PC-9 (cell line): ENCODE measurements at regions not wholly inside any gene's neighbourhood (a gene's known extent, or its start where the extent isn't known, plus 50 kb on each side); places are given as distances from the start of the nearest gene placed in this dataset.

Source experiments
- BruUV-seq: library from RNA; stranded (reverse); fragments of 400-500 nt; replicated peaks from 2 replicates; lab custom pipeline; 2021; lab: Mats Ljungman, UMichigan
- CTCF ChIA-PET: fragments of 300-600 bp; sonication (Branson Sonifier 250); formaldehyde crosslinking; loops from one replicate; lab custom pipeline; 2022; ENCODE audit warnings: antibody characterized with exemption; lab: Charles Lee
- POLR2A ChIA-PET: fragments of 300-600 bp; sonication (Branson Sonifier 250); formaldehyde crosslinking; loops from one replicate; lab custom pipeline; 2022; ENCODE audit warnings: antibody characterized with exemption; ENCODE audit not compliant: unreplicated experiment; lab: Charles Lee
- DNase-seq, 2 experiments: peaks; one replicate each; pipeline versions ENCODE4 v3.0.0 to v3.0.0-alpha.2; 2015 to 2022; ENCODE audit warnings: mixed read lengths in 1 of 2
- H2AFZ ChIP-seq: fragments of 200-600 bp; sonication (generic); 2 replicates; pipeline ENCODE4 v1.8.1; 2017; ENCODE audit warnings: antibody characterized with exemption
- H3F3A ChIP-seq: fragments of 200-600 bp; sonication (generic); 2 replicates; pipeline ENCODE4 v1.8.1; 2017; ENCODE audit warnings: antibody characterized with exemption, mild to moderate bottlenecking, low read depth; ENCODE audit not compliant: insufficient read depth
- H3K27ac ChIP-seq: fragments of 200-600 bp; sonication (generic); 2 replicates; pipeline ENCODE4 v1.6.1; 2016; ENCODE audit warnings: mixed run types
- H3K27me3 ChIP-seq: fragments of 200-600 bp; sonication (generic); 2 replicates; pipeline ENCODE4 v1.6.1; 2016; ENCODE audit warnings: low read depth, mixed run types; ENCODE audit not compliant: insufficient read depth
- H3K36me3 ChIP-seq: fragments of 200-600 bp; sonication (generic); 2 replicates; pipeline ENCODE4 v1.6.1; 2016; ENCODE audit warnings: low read depth, mixed run types
- H3K4me1 ChIP-seq: fragments of 200-600 bp; sonication (generic); replicated peaks from 2 replicates; pipeline ENCODE4 v1.6.1; 2016; ENCODE audit warnings: mixed run types; ENCODE audit not compliant: insufficient read depth
- H3K4me2 ChIP-seq: fragments of 200-600 bp; sonication (generic); 2 replicates; pipeline ENCODE4 v1.6.1; 2017; ENCODE audit warnings: mixed run types
- H3K4me3 ChIP-seq: fragments of 200-600 bp; sonication (generic); 2 replicates; pipeline ENCODE4 v1.6.1; 2016; ENCODE audit warnings: mixed run types
- H3K79me2 ChIP-seq: fragments of 200-600 bp; sonication (generic); 2 replicates; pipeline ENCODE4 v1.6.1; 2017; ENCODE audit warnings: low read depth, mixed run types
- H3K9me2 ChIP-seq: fragments of 200-600 bp; sonication (generic); 2 replicates; pipeline ENCODE4 v1.8.1; 2017; ENCODE audit warnings: mild to moderate bottlenecking; ENCODE audit not compliant: insufficient read depth
- H3K9me3 ChIP-seq: fragments of 200-600 bp; sonication (generic); 2 replicates; pipeline ENCODE4 v1.8.1; 2016; ENCODE audit warnings: low read depth; ENCODE audit not compliant: insufficient read depth
- H4K20me1 ChIP-seq: fragments of 200-600 bp; sonication (generic); 2 replicates; pipeline ENCODE4 v1.8.1; 2017; ENCODE audit not compliant: insufficient read depth
- CTCF ChIP-seq: fragments of 200-600 bp; sonication (generic); conservative IDR thresholded peaks from 2 replicates; pipeline ENCODE4 v1.6.1; 2017; ENCODE audit warnings: mixed run types, antibody characterized with exemption, mild to moderate bottlenecking, moderate library complexity
- EZH2 ChIP-seq: fragments of 200-600 bp; sonication (generic); IDR thresholded peaks from 2 replicates; pipeline ENCODE4 v1.8.0; 2017; ENCODE audit warnings: antibody characterized with exemption, low read depth
- intact Hi-C: fragments of 100-400 bp; cut with micrococcal nuclease; formaldehyde crosslinking; loops from one replicate; pipeline ENCODE4 v1.10.0; 2022; ENCODE audit not compliant: unreplicated experiment

GRCh38 chr2:114089636-114090319, 199.9 kb downstream of the ACTR3 start:
- POLR2A ChIA-PET, result no interaction called here
- CTCF ChIA-PET, result no interaction called here
- Histone ChIP-seq H4K20me1 (no peaks in the 10 kb centered on the region), H3K36me3 (no peaks in the 10 kb centered on the region), H3F3A (no peaks in the 10 kb centered on the region), H2AFZ (no peak overlapping the region), H3K27ac (no peak overlapping the region), H3K27me3 (peaks cover 26% of the 10 kb centered on the region; the same call in 1 of the 2 replicates), H3K4me3 (no peak overlapping the region), H3K4me2 (no peak overlapping the region), H3K4me1 (no peaks in the 10 kb centered on the region), H3K9me3 (no peaks in the 10 kb centered on the region), H3K9me2 (no peaks in the 10 kb centered on the region), H3K79me2 (no peaks in the 10 kb centered on the region)
- BruUV-seq, result no TSS peak
- no peak for DNase-seq
- no peak for TF ChIP-seq EZH2
- TF ChIP-seq CTCF, result no peak
- intact Hi-C loops, result no loop called here

- intact Hi-C loops, result no loop called here
- H3K79me2 ChIP-seq, result no peaks in the 10 kb centered on the region
- H3F3A ChIP-seq, result no peaks in the 10 kb centered on the region
- H3K4me1 ChIP-seq, result no peaks in the 10 kb centered on the region
- no peaks in the 10 kb centered on the region for H3K9me2 ChIP-seq
- H3K27ac ChIP-seq, result no peak overlapping the region
- H3K4me3 ChIP-seq, result no peak overlapping the region
- BruUV-seq, result no TSS peak
- H3K36me3 ChIP-seq, result no peaks in the 10 kb centered on the region
- no peak for DNase-seq
- no peaks in the 10 kb centered on the region for H4K20me1 ChIP-seq
- H3K4me2 ChIP-seq, result no peak overlapping the region
- peaks cover 21% of the 10 kb centered on the region; the same call in 1 of the 2 replicates for H3K27me3 ChIP-seq
- ChIA-PET CTCF (no interaction called here), POLR2A (no interaction called here)
- no peaks in the 10 kb centered on the region for H3K9me3 ChIP-seq
- no peak for TF ChIP-seq CTCF
- TF ChIP-seq EZH2, result no peak
- no peak overlapping the region for H2AFZ ChIP-seq
Observed at GRCh38 chr2:114091010-114091409, 201.1 kb downstream of the ACTR3 start.

- H3K4me2 ChIP-seq, result no peak overlapping the region
- peaks cover 17% of the 10 kb centered on the region for H3K27me3 ChIP-seq
- DNase-seq, result no peak
- no peaks in the 10 kb centered on the region for H3F3A ChIP-seq
- ChIA-PET POLR2A (no interaction called here), CTCF (no interaction called here)
- H3K36me3 ChIP-seq, result no peaks in the 10 kb centered on the region
- peaks cover 7% of the 10 kb centered on the region; the same call in 1 of the 2 replicates for H4K20me1 ChIP-seq
- no peak overlapping the region for H3K27ac ChIP-seq
- H3K9me2 ChIP-seq, result no peaks in the 10 kb centered on the region; the same call in 1 of the 2 replicates
- intact Hi-C loops, result no loop called here
- no peaks in the 10 kb centered on the region for H3K9me3 ChIP-seq
- no peak for TF ChIP-seq EZH2
- no peak for TF ChIP-seq CTCF
- H3K4me3 ChIP-seq, result no peak overlapping the region
- H2AFZ ChIP-seq, result no peak overlapping the region
- no peaks in the 10 kb centered on the region for H3K79me2 ChIP-seq
- H3K4me1 ChIP-seq, result no peaks in the 10 kb centered on the region
- BruUV-seq, result no TSS peak
Observed at GRCh38 chr2:114108249-114108648, 218.4 kb downstream of the ACTR3 start.
